Mesenchymal stem cell (in vitro differentiated cells and primary cell): ENCODE measurements at regions not wholly inside any gene's neighbourhood (a gene's known extent, or its start where the extent isn't known, plus 50 kb on each side); places are given as distances from the start of the nearest gene placed in this dataset.
A peak's percentile ranks its signal among the peaks of the same experiment; 100 is the strongest.

ENCODE experiments used
- DNase-seq: peaks from one replicate; pipeline ENCODE4 v3.0.0-alpha.2; 2013
- H2AFZ ChIP-seq: one replicate; pipeline ENCODE4 v1.6.1; 2013; ENCODE audit warnings: low read depth, mild to moderate bottlenecking, control low read depth, inconsistent platforms, low read length, moderate library complexity
- H2AK5ac ChIP-seq: 2 replicates; pipeline ENCODE4 v1.6.1; 2013; ENCODE audit warnings: low read length, moderate library complexity, mild to moderate bottlenecking, inconsistent platforms; ENCODE audit not compliant: severe bottlenecking
- H2BK120ac ChIP-seq: one replicate; pipeline ENCODE4 v1.6.1; 2013; ENCODE audit warnings: low read depth, mild to moderate bottlenecking, inconsistent platforms, low read length, moderate library complexity
- H2BK12ac ChIP-seq, 2 experiments: one replicate each; pipeline ENCODE4 v1.6.1; 2013; ENCODE audit warnings: inconsistent platforms in 2 of 2, low read length in 2 of 2, mild to moderate bottlenecking in 2 of 2, moderate library complexity in 2 of 2, control low read depth in 1 of 2
- H2BK15ac ChIP-seq: one replicate; pipeline ENCODE4 v1.6.1; 2013; ENCODE audit warnings: mild to moderate bottlenecking, low read depth, inconsistent platforms; ENCODE audit not compliant: poor library complexity, severe bottlenecking
- H2BK5ac ChIP-seq: 2 replicates; pipeline ENCODE4 v1.6.1; 2013; ENCODE audit warnings: low read depth, mild to moderate bottlenecking, low read length, control low read depth, inconsistent platforms; ENCODE audit not compliant: poor library complexity, severe bottlenecking
- H3K14ac ChIP-seq, 2 experiments: one replicate each; pipeline ENCODE4 v1.6.1; 2013; ENCODE audit warnings: inconsistent platforms in 2 of 2, low read length in 2 of 2, control low read depth in 1 of 2, mild to moderate bottlenecking in 1 of 2, moderate library complexity in 1 of 2
- H3K18ac ChIP-seq, 2 experiments: one replicate each; pipeline ENCODE4 v1.6.1; 2013; ENCODE audit warnings: inconsistent platforms in 2 of 2, low read length in 2 of 2, control low read depth in 1 of 2, low read depth in 1 of 2, mild to moderate bottlenecking in 1 of 2
- H3K23ac ChIP-seq, 2 experiments: one replicate each; pipeline ENCODE4 v1.6.1; 2013; ENCODE audit warnings: inconsistent platforms in 2 of 2, low read length in 2 of 2, mild to moderate bottlenecking in 2 of 2, moderate library complexity in 2 of 2, control low read depth in 1 of 2
- H3K27ac ChIP-seq: 2 replicates; pipeline ENCODE4 v1.5.1; 2013; ENCODE audit warnings: mild to moderate bottlenecking, moderate library complexity, low read length, control low read depth, inconsistent platforms; ENCODE audit not compliant: poor library complexity, severe bottlenecking
- H3K27me3 ChIP-seq, 2 experiments: 2 replicates each; pipeline versions ENCODE4 v1.6.1 to v1.7.0; 2013; ENCODE audit warnings: low read length in 2 of 2, mild to moderate bottlenecking in 2 of 2, moderate library complexity in 2 of 2, control low read depth in 1 of 2, inconsistent platforms in 1 of 2; ENCODE audit not compliant: control insufficient read depth in 1 of 2, insufficient read depth in 1 of 2
- H3K36me3 ChIP-seq, 2 experiments: 2 replicates each; pipeline versions ENCODE4 v1.6.1 to v1.7.0; 2013; ENCODE audit warnings: low read length in 2 of 2, control low read depth in 1 of 2, inconsistent platforms in 1 of 2, low read depth in 1 of 2, mild to moderate bottlenecking in 1 of 2; ENCODE audit not compliant: insufficient read depth in 2 of 2, control insufficient read depth in 1 of 2
- H3K4ac ChIP-seq, 2 experiments: one replicate each; pipeline ENCODE4 v1.6.1; 2013; ENCODE audit warnings: inconsistent platforms in 2 of 2, low read length in 2 of 2, mild to moderate bottlenecking in 2 of 2, moderate library complexity in 2 of 2, control low read depth in 1 of 2, low read depth in 1 of 2
- H3K4me1 ChIP-seq: 2 replicates; pipeline ENCODE4 v1.6.1; 2013; ENCODE audit warnings: low read depth, low read length, control low read depth; ENCODE audit not compliant: control insufficient read depth, insufficient read depth
- H3K4me2 ChIP-seq: 2 replicates; pipeline ENCODE4 v1.6.1; 2013; ENCODE audit warnings: low read length, mild to moderate bottlenecking, inconsistent platforms; ENCODE audit not compliant: poor library complexity, severe bottlenecking
- H3K4me3 ChIP-seq, 2 experiments: 2 replicates each; pipeline versions ENCODE4 v1.5.1 to v1.7.0; 2013; ENCODE audit warnings: low read length in 2 of 2, mild to moderate bottlenecking in 2 of 2, control low read depth in 1 of 2, low read depth in 1 of 2; ENCODE audit not compliant: insufficient read depth in 1 of 2
- H3K79me1 ChIP-seq: replicated peaks from 2 replicates; pipeline ENCODE4 v1.6.1; 2013; ENCODE audit warnings: mild to moderate bottlenecking, control low read depth, low read length, inconsistent platforms; ENCODE audit not compliant: poor library complexity, severe bottlenecking
- H3K9ac ChIP-seq: 2 replicates; pipeline ENCODE4 v1.7.0; 2013; ENCODE audit warnings: mild to moderate bottlenecking, low read length, moderate library complexity
- H3K9me3 ChIP-seq: 2 replicates; pipeline ENCODE4 v1.7.0; 2013; ENCODE audit warnings: mild to moderate bottlenecking, low read length; ENCODE audit not compliant: control insufficient read depth
- H4K8ac ChIP-seq: one replicate; pipeline ENCODE4 v1.6.1; 2013; ENCODE audit warnings: inconsistent platforms, mild to moderate bottlenecking, low read length, moderate library complexity
- H4K91ac ChIP-seq: one replicate; pipeline ENCODE4 v1.6.1; 2013; ENCODE audit warnings: mild to moderate bottlenecking, low read length, inconsistent platforms
- WGBS: methylation state at CpG from one replicate; pipeline ENCODE4 v1.1.7; 2013; ENCODE audit warnings: mixed read lengths; 5-methylcytosine and 5-hydroxymethylcytosine counted together

GRCh38 chr2:52347292-52347691, 1315.4 kb upstream of the NRXN1 start:
- WGBS = 89% methylated on average over 2 of the region's 2 CpGs

GRCh38 chr2:52345676-52346075, 1313.7 kb upstream of the NRXN1 start:
- Histone ChIP-seq H2BK12ac (no peak overlapping the region), H2AK5ac (no peak overlapping the region), H4K8ac (no peak overlapping the region), H2BK15ac (no peak overlapping the region), H3K4me3 (no peak overlapping the region), H3K36me3 (no peaks in the 10 kb centered on the region), H3K4ac (no peak overlapping the region), H3K14ac (no peak overlapping the region), H2BK5ac (no peak overlapping the region), H3K23ac (no peak overlapping the region), H3K18ac (no peak overlapping the region), H3K4me2 (no peak overlapping the region), H2AFZ (no peak overlapping the region), H3K9ac (no peak overlapping the region), H3K27ac (no peak overlapping the region), H2BK120ac (no peak overlapping the region), H3K79me1 (no peaks in the 10 kb centered on the region), H3K9me3 (no peaks in the 10 kb centered on the region), H3K4me1 (no peaks in the 10 kb centered on the region), H3K27me3 (no peaks in the 10 kb centered on the region), H4K91ac (no peak overlapping the region)
- WGBS = 87% methylated on average over 3 of the region's 4 CpGs
- DNase-seq = no peak

More at GRCh38 chr2:52347292-52347691, 1315.4 kb upstream of the NRXN1 start:
- Histone ChIP-seq H4K8ac (no peak overlapping the region), H3K18ac (no peak overlapping the region), H2BK5ac (no peak overlapping the region), H3K9me3 (no peaks in the 10 kb centered on the region), H2AK5ac (no peak overlapping the region), H3K36me3 (no peaks in the 10 kb centered on the region), H2BK120ac (no peak overlapping the region), H3K23ac (no peak overlapping the region), H2AFZ (no peak overlapping the region), H3K4me1 (no peaks in the 10 kb centered on the region), H3K4me3 (no peak overlapping the region), H3K27me3 (no peaks in the 10 kb centered on the region), H3K14ac (no peak overlapping the region), H2BK12ac (no peak overlapping the region), H3K9ac (no peak overlapping the region), H3K27ac (no peak overlapping the region), H3K79me1 (no peaks in the 10 kb centered on the region), H4K91ac (no peak overlapping the region), H3K4ac (no peak overlapping the region), H3K4me2 (no peak overlapping the region), H2BK15ac (no peak overlapping the region)
- no peak for DNase-seq

- H3K4me1 ChIP-seq = no peaks in the 10 kb centered on the region
- no peak overlapping the region for H3K4me2 ChIP-seq
- no peak overlapping the region for H2BK12ac ChIP-seq
- H3K23ac ChIP-seq = no peak overlapping the region
- H2BK15ac ChIP-seq = no peak overlapping the region
- H3K27ac ChIP-seq = no peak overlapping the region
- no peak overlapping the region for H3K14ac ChIP-seq
- H3K79me1 ChIP-seq = no peaks in the 10 kb centered on the region
- no peak overlapping the region for H2BK120ac ChIP-seq
- no peak overlapping the region for H3K18ac ChIP-seq
- no peak overlapping the region for H2AFZ ChIP-seq
- no peak overlapping the region for H4K8ac ChIP-seq
- H2BK5ac ChIP-seq = no peak overlapping the region
- no peaks in the 10 kb centered on the region for H3K36me3 ChIP-seq
- H3K9me3 ChIP-seq = no peaks in the 10 kb centered on the region
- no peak overlapping the region for H3K9ac ChIP-seq
- H3K4me3 ChIP-seq = no peak overlapping the region
- H4K91ac ChIP-seq = no peak overlapping the region
- H3K4ac ChIP-seq = no peak overlapping the region
- no peaks in the 10 kb centered on the region for H3K27me3 ChIP-seq
- peak; percentile 36 for DNase-seq
- no peak overlapping the region for H2AK5ac ChIP-seq
Observed at GRCh38 chr2:52345082-52345481, 1313.2 kb upstream of the NRXN1 start.

- H2BK120ac ChIP-seq = no peak overlapping the region
- no peak overlapping the region for H2AK5ac ChIP-seq
- H3K4me3 ChIP-seq = no peak overlapping the region
- H3K18ac ChIP-seq = no peak overlapping the region
- H3K4me2 ChIP-seq = no peak overlapping the region
- no peak overlapping the region for H2AFZ ChIP-seq
- no peak overlapping the region for H4K91ac ChIP-seq
- no peaks in the 10 kb centered on the region for H3K36me3 ChIP-seq
- 84% methylated on average over 2 of the region's 2 CpGs for WGBS
- H3K27me3 ChIP-seq = no peaks in the 10 kb centered on the region
- H3K9ac ChIP-seq = no peak overlapping the region
- H3K79me1 ChIP-seq = no peaks in the 10 kb centered on the region
- peak overlapping the region in 1 of 2 experiments; percentile 54 for H2BK12ac ChIP-seq
- H3K23ac ChIP-seq = no peak overlapping the region
- H3K9me3 ChIP-seq = no peaks in the 10 kb centered on the region
- DNase-seq = no peak
- H3K4ac ChIP-seq = no peak overlapping the region
- no peak overlapping the region for H3K14ac ChIP-seq
- no peak overlapping the region for H3K27ac ChIP-seq
- H4K8ac ChIP-seq = no peak overlapping the region
- no peak overlapping the region for H2BK5ac ChIP-seq
- no peak overlapping the region for H2BK15ac ChIP-seq
- H3K4me1 ChIP-seq = no peaks in the 10 kb centered on the region
Observed at GRCh38 chr2:52343706-52344266, 1311.9 kb upstream of the NRXN1 start.
